ENCODE measurements at regions not wholly inside any gene's neighbourhood (a gene's known extent, or its start where the extent isn't known, plus 50 kb on each side); places are given as distances from the start of the nearest gene placed in this dataset.
"Not testable (repeated sequence)": the region's sequence is repeated elsewhere in the genome, so short reads cannot be mapped to it uniquely, and the experiment has no call there.

DNA sequence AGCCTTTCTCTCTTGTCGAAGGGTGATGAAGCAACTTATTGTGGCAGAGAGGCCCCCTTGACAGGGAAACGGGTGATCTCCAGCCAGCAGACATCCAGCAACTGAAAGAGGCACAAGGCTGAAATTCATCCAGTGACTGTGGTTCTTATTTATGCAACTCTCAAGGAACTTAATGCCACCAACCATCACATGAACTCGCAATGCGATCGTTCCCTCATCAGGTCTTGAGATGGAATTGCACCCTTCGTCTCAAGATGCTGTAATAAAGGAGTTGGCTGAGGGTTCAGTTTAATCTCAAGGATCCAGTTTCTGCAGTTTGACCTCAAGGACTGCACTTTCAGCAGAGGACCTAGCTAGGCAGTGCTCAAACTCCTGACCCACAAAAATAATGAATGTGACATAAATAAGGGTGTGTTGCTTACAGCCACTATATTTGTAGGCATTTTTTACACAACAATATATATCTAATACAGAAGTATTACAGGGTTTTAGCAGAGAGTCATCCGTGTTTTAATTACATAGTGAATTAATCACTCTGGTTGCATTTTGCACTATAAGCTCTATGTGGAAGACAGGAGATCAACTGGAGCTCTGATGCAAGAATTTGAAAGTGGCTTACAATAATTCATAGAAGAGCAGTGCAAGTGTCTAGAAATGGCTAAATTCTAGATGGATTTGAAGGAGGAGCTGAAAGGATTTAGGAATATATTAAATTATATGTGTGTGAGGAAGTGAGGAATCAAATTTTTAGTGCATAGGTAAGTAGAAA is 957.8 kb upstream of the CTNND2 start:
- H3K4me1 ChIP-seq (ENCODE audit: insufficient read depth) = no peaks in the 10 kb centered on the region
- H2AFZ ChIP-seq = no peak overlapping the region
- no peak overlapping the region for H3K4me3 ChIP-seq
- H3K9me3 ChIP-seq (ENCODE audit: low read depth) = no peaks in the 10 kb centered on the region
- no peak for DNase-seq (ENCODE audit: low spot score)
- H3K4me2 ChIP-seq = no peak overlapping the region
- no peak for TF ChIP-seq EZH2 (IDR thresholded peaks at IDR 0.05; ENCODE audit: borderline replicate concordance)
- TF ChIP-seq CTCF (IDR thresholded peaks at IDR 0.05; ENCODE audit: poor library complexity) = no peak
- no peaks in the 10 kb centered on the region for H3K36me3 ChIP-seq (replicated peaks; ENCODE audit: insufficient read depth, low read depth)
- H3K79me2 ChIP-seq = no peaks in the 10 kb centered on the region
- no peaks in the 10 kb centered on the region for H4K20me1 ChIP-seq (ENCODE audit: insufficient read depth, poor library complexity, severe bottlenecking)
- no peaks in the 10 kb centered on the region for H3K9me2 ChIP-seq (replicated peaks; ENCODE audit: insufficient read depth)
- H3K27me3 ChIP-seq = no peaks in the 10 kb centered on the region
- no peak overlapping the region for H3K27ac ChIP-seq
- WGBS (ENCODE audit: low lambda C conversion rate, missing lambda C conversion rate) = 84% methylated on average over 7 of the region's 7 CpGs

DNA sequence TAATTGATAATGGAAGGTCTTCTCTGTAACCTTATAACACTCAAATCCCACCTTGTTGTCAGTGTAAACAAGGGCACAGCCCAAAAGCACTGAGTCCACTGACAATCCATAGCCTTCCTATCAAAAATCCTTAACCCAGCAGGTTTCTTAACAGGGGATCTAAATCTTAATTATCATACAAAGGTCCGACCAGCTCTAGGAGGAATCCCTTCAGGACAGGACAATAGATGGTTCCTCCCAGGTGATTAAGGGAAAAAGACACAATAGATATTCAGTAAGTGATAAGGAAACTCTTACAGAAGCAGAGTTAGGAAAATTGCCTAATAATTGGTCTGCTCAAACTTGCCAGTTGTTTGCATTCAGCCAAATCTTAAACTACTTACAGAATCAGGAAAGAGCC is 951.9 kb upstream of the CTNND2 start:
- H3K79me2 ChIP-seq; H3K4me1 ChIP-seq (ENCODE audit: insufficient read depth); H2AFZ ChIP-seq; H3K4me3 ChIP-seq; H3K36me3 ChIP-seq (replicated peaks; ENCODE audit: insufficient read depth, low read depth); H3K9me2 ChIP-seq (replicated peaks; ENCODE audit: insufficient read depth); H4K20me1 ChIP-seq (ENCODE audit: insufficient read depth, poor library complexity, severe bottlenecking); H3K9me3 ChIP-seq (ENCODE audit: low read depth); DNase-seq (ENCODE audit: low spot score); H3K4me2 ChIP-seq; H3K27ac ChIP-seq; H3K27me3 ChIP-seq: not testable (repeated sequence)
- WGBS (ENCODE audit: low lambda C conversion rate, missing lambda C conversion rate) = 29% methylated on average over 1 of the region's 1 CpG

- no peaks in the 10 kb centered on the region for H3K9me3 ChIP-seq (ENCODE audit: low read depth)
- H3K79me2 ChIP-seq = no peaks in the 10 kb centered on the region
- no peak overlapping the region for H2AFZ ChIP-seq
- no peaks in the 10 kb centered on the region for H3K36me3 ChIP-seq (replicated peaks; ENCODE audit: insufficient read depth, low read depth)
- TF ChIP-seq CTCF (IDR thresholded peaks at IDR 0.05; ENCODE audit: poor library complexity) (no peak), EZH2 (IDR thresholded peaks at IDR 0.05; ENCODE audit: borderline replicate concordance) (no peak), EZH2phosphoT487 (IDR thresholded peaks at IDR 0.05; ENCODE audit: low read depth, severe bottlenecking, unreplicated experiment) (no peak)
- no peak overlapping the region for H3K27ac ChIP-seq
- H3K4me1 ChIP-seq (ENCODE audit: insufficient read depth) = no peaks in the 10 kb centered on the region
- no peak overlapping the region for H3K4me2 ChIP-seq
- no peaks in the 10 kb centered on the region for H3K27me3 ChIP-seq
- 85% methylated on average over 5 of the region's 5 CpGs for WGBS (ENCODE audit: low lambda C conversion rate, missing lambda C conversion rate)
- H4K20me1 ChIP-seq (ENCODE audit: insufficient read depth, poor library complexity, severe bottlenecking) = no peaks in the 10 kb centered on the region
- no peaks in the 10 kb centered on the region for H3K9me2 ChIP-seq (replicated peaks; ENCODE audit: insufficient read depth)
- no peak overlapping the region for H3K4me3 ChIP-seq
- DNase-seq (ENCODE audit: low spot score) = no peak
These were observed 950.1 kb upstream of the CTNND2 start for GRCh38 chr5:12854386-12854785.

GRCh38 chr5:12851761-12852160 is 947.5 kb upstream of the CTNND2 start:
- Histone ChIP-seq H3K4me1 (ENCODE audit: insufficient read depth) (no peaks in the 10 kb centered on the region), H2AFZ (no peak overlapping the region), H3K4me2 (no peak overlapping the region), H3K79me2 (no peaks in the 10 kb centered on the region), H3K27ac (no peak overlapping the region), H3K9me2 (replicated peaks; ENCODE audit: insufficient read depth) (no peaks in the 10 kb centered on the region), H4K20me1 (ENCODE audit: insufficient read depth, poor library complexity, severe bottlenecking) (no peaks in the 10 kb centered on the region), H3K27me3 (no peaks in the 10 kb centered on the region), H3K9me3 (ENCODE audit: low read depth) (no peaks in the 10 kb centered on the region), H3K36me3 (replicated peaks; ENCODE audit: insufficient read depth, low read depth) (no peaks in the 10 kb centered on the region), H3K4me3 (no peak overlapping the region)
- DNase-seq (ENCODE audit: low spot score) = no peak
- 79% methylated on average over 5 of the region's 5 CpGs for WGBS (ENCODE audit: low lambda C conversion rate, missing lambda C conversion rate)
- TF ChIP-seq EZH2 (IDR thresholded peaks at IDR 0.05; ENCODE audit: borderline replicate concordance) (no peak), CTCF (IDR thresholded peaks at IDR 0.05; ENCODE audit: poor library complexity) (no peak), EZH2phosphoT487 (IDR thresholded peaks at IDR 0.05; ENCODE audit: low read depth, severe bottlenecking, unreplicated experiment) (no peak)

Measured in hepatocyte (in vitro differentiated cells).